ENCODE measurements at regions not wholly inside any gene's neighbourhood (a gene's known extent, or its start where the extent isn't known, plus 50 kb on each side); places are given as distances from the start of the nearest gene placed in this dataset.

GRCh38 chr2:10245661-10246060 lies 57.0 kb upstream of the HPCAL1 start:
- ChIA-PET POLR2A (no interaction called here), CTCF (no interaction called here)
- TF ChIP-seq GATA2 (IDR thresholded peaks at IDR 0.05; ENCODE audit: insufficient read depth, insufficient read length, low read depth, low read length) (no peak), CTCF (IDR thresholded peaks at IDR 0.05; ENCODE audit: extremely low read depth in 1 of 2, insufficient read depth in 1 of 2, low read depth in 1 of 2, low read length in 2 of 2) (no peak), POLR2AphosphoS5 (IDR thresholded peaks at IDR 0.05; ENCODE audit: insufficient read depth, low read depth, low read length) (no peak), JUN (IDR thresholded peaks at IDR 0.05; ENCODE audit: borderline replicate concordance, insufficient read depth, insufficient read length, low read depth) (no peak), FOS (IDR thresholded peaks at IDR 0.05; ENCODE audit: borderline replicate concordance, insufficient read depth, low read length) (no peak), MAX (IDR thresholded peaks at IDR 0.05; ENCODE audit: insufficient read depth, insufficient read length) (no peak), POLR2A (IDR thresholded peaks at IDR 0.05; ENCODE audit: low read depth, low read length) (no peak), MYC (IDR thresholded peaks at IDR 0.05; ENCODE audit: low read depth, low read length) (no peak)
- H3K9ac ChIP-seq (replicated peaks; ENCODE audit: extremely low read depth, insufficient read depth, low read length): no peak overlapping the region
- H3K4me1 ChIP-seq (ENCODE audit: control insufficient read depth, extremely low read depth, insufficient read depth, low read length): no peaks in the 10 kb centered on the region
- H3K27ac ChIP-seq (ENCODE audit: insufficient read depth, low read depth, low read length): no peak overlapping the region
- H3K9me1 ChIP-seq (replicated peaks; ENCODE audit: control insufficient read depth, extremely low read depth, insufficient read depth, low read length): no peaks in the 10 kb centered on the region
- peaks cover 2 to 12% of the 10 kb centered on the region in 2 experiments for H3K27me3 ChIP-seq (ENCODE audit: control insufficient read depth in 2 of 2, insufficient read depth in 2 of 2, low read length in 2 of 2)
- intact Hi-C loops (cut with micrococcal nuclease) (no loop called here), dilution Hi-C loops (cut with MboI; ENCODE audit: extremely low pct_ligation_motif_present, low sequenced_read_pairs) (no loop called here)
- H4K20me1 ChIP-seq (replicated peaks; ENCODE audit: control insufficient read depth, extremely low read depth, insufficient read depth, low read length): no peaks in the 10 kb centered on the region
- no peak for FAIRE-seq
- no TSS peak for BruUV-seq (replicated peaks)
- no peak for DNase-seq (ENCODE audit: low read depth, low spot score)
- no peak overlapping the region for H2AFZ ChIP-seq (ENCODE audit: low read depth, low read length)
- H3K4me2 ChIP-seq (ENCODE audit: insufficient read depth, low read length): no peak overlapping the region
- no peak overlapping the region for H3K4me3 ChIP-seq (replicated peaks in 1 of 3; ENCODE audit: insufficient read depth in 1 of 3, low read depth in 1 of 3, low read length in 3 of 3)
- H3K79me2 ChIP-seq (ENCODE audit: control insufficient read depth, insufficient read depth, low read length): no peaks in the 10 kb centered on the region
- no peaks in the 10 kb centered on the region for H3K36me3 ChIP-seq (ENCODE audit: control insufficient read depth in 2 of 2, extremely low read depth in 1 of 2, insufficient read depth in 2 of 2, low read length in 2 of 2)
- no peaks in the 10 kb centered on the region for H3K9me3 ChIP-seq (replicated peaks; ENCODE audit: control insufficient read depth, insufficient read depth, low read length)

Measured in endothelial cell of umbilical vein (primary cell).